ENCODE measurements at regions not wholly inside any gene's neighbourhood (a gene's known extent, or its start where the extent isn't known, plus 50 kb on each side); places are given as distances from the start of the nearest gene placed in this dataset.

GRCh38 chr9:29203244-29203930 lies 1630.1 kb upstream of the C9orf72 start:
- no peaks in the 10 kb centered on the region for H3K4me1 ChIP-seq
- no peaks in the 10 kb centered on the region for H3K27me3 ChIP-seq (ENCODE audit: low read depth)
- H3K36me3 ChIP-seq (replicated peaks) = no peaks in the 10 kb centered on the region
- H3K9me3 ChIP-seq = no peaks in the 10 kb centered on the region
- H3K4me3 ChIP-seq = no peak overlapping the region
- no peak for DNase-seq (ENCODE audit: low spot score in 2 of 2)
- in situ Hi-C loops (cut with MboI; ENCODE audit: low sequenced_read_pairs) = no loop called here

GRCh38 chr9:29208670-29209069 lies 1635.4 kb upstream of the C9orf72 start:
- DNase-seq (ENCODE audit: low spot score in 2 of 2) = no peak
- Histone ChIP-seq H3K4me3 (no peak overlapping the region), H3K27me3 (ENCODE audit: low read depth) (peaks cover 28% of the 10 kb centered on the region), H3K9me3 (no peaks in the 10 kb centered on the region), H3K4me1 (no peaks in the 10 kb centered on the region; the same call in none of the 2 replicates), H3K36me3 (replicated peaks) (no peaks in the 10 kb centered on the region)
- in situ Hi-C loops (cut with MboI; ENCODE audit: low sequenced_read_pairs) = no loop called here

- peaks cover 39% of the 10 kb centered on the region for H3K27me3 ChIP-seq (ENCODE audit: low read depth)
- H3K4me3 ChIP-seq = no peak overlapping the region
- H3K4me1 ChIP-seq = no peaks in the 10 kb centered on the region; the same call in none of the 2 replicates
- H3K9me3 ChIP-seq = no peaks in the 10 kb centered on the region
- no peaks in the 10 kb centered on the region for H3K36me3 ChIP-seq (replicated peaks)
- in situ Hi-C loops (cut with MboI; ENCODE audit: low sequenced_read_pairs) = no loop called here
- no peak for DNase-seq (ENCODE audit: low spot score in 2 of 2)
Observed at GRCh38 chr9:29209748-29210291, 1636.5 kb upstream of the C9orf72 start.

- no peak overlapping the region for H3K4me3 ChIP-seq
- DNase-seq (ENCODE audit: low spot score in 2 of 2) = no peak
- H3K36me3 ChIP-seq (replicated peaks) = no peaks in the 10 kb centered on the region
- no peaks in the 10 kb centered on the region; the same call in none of the 2 replicates for H3K4me1 ChIP-seq
- H3K9me3 ChIP-seq = no peaks in the 10 kb centered on the region
- in situ Hi-C loops (cut with MboI; ENCODE audit: low sequenced_read_pairs) = no loop called here
- peaks cover 49% of the 10 kb centered on the region for H3K27me3 ChIP-seq (ENCODE audit: low read depth)
Observed at GRCh38 chr9:29211003-29211579, 1637.8 kb upstream of the C9orf72 start.

- peak; percentile 18 to 69 for DNase-seq (ENCODE audit: low spot score in 2 of 2)
- no peaks in the 10 kb centered on the region for H3K9me3 ChIP-seq
- in situ Hi-C loops (cut with MboI; ENCODE audit: low sequenced_read_pairs) = no loop called here
- no peaks in the 10 kb centered on the region; the same call in none of the 2 replicates for H3K4me1 ChIP-seq
- no peaks in the 10 kb centered on the region for H3K36me3 ChIP-seq (replicated peaks)
- H3K4me3 ChIP-seq = peak overlapping the region; percentile 8; the same call in 1 of the 2 replicates
- H3K27me3 ChIP-seq (ENCODE audit: low read depth) = peaks cover 54% of the 10 kb centered on the region
Observed at GRCh38 chr9:29211580-29212396, 1638.5 kb upstream of the C9orf72 start.

GRCh38 chr9:29212397-29213387 lies 1639.4 kb upstream of the C9orf72 start:
- H3K9me3 ChIP-seq = no peaks in the 10 kb centered on the region
- H3K27me3 ChIP-seq (ENCODE audit: low read depth) = peaks cover 54% of the 10 kb centered on the region
- in situ Hi-C loops (cut with MboI; ENCODE audit: low sequenced_read_pairs) = no loop called here
- no peaks in the 10 kb centered on the region for H3K36me3 ChIP-seq (replicated peaks)
- no peaks in the 10 kb centered on the region; the same call in none of the 2 replicates for H3K4me1 ChIP-seq
- peak overlapping the region; percentile 21; the same call in 1 of the 2 replicates for H3K4me3 ChIP-seq
- DNase-seq (ENCODE audit: low spot score in 2 of 2) = peak in 1 of 2 experiments; percentile 32

- no peaks in the 10 kb centered on the region; the same call in none of the 2 replicates for H3K4me1 ChIP-seq
- peak within 1 kb of the TSS; percentile 21 for H3K4me3 ChIP-seq
- H3K9me3 ChIP-seq = no peaks in the 10 kb centered on the region
- DNase-seq (ENCODE audit: low spot score in 2 of 2) = peak in 1 of 2 experiments; percentile 27
- in situ Hi-C loops (cut with MboI; ENCODE audit: low sequenced_read_pairs) = no loop called here
- peaks cover 54% of the 10 kb centered on the region for H3K27me3 ChIP-seq (ENCODE audit: low read depth)
- no peaks in the 10 kb centered on the region for H3K36me3 ChIP-seq (replicated peaks)
Observed at GRCh38 chr9:29213417-29214153, 1640.3 kb upstream of the C9orf72 start, which contains the start of gene LINGO2. TSS of gene LINGO2 (minus strand) at chr9:29213601.

GRCh38 chr9:29214154-29214689 lies 1640.9 kb upstream of the C9orf72 start:
- DNase-seq (ENCODE audit: low spot score in 2 of 2) = peak; percentile 12 to 51
- in situ Hi-C loops (cut with MboI; ENCODE audit: low sequenced_read_pairs) = no loop called here
- Histone ChIP-seq H3K27me3 (ENCODE audit: low read depth) (peaks cover 54% of the 10 kb centered on the region), H3K9me3 (no peaks in the 10 kb centered on the region), H3K36me3 (replicated peaks) (no peaks in the 10 kb centered on the region), H3K4me1 (no peaks in the 10 kb centered on the region; the same call in none of the 2 replicates), H3K4me3 (peak overlapping the region; percentile 20)

GRCh38 chr9:29214690-29215253 lies 1641.5 kb upstream of the C9orf72 start:
- H3K36me3 ChIP-seq (replicated peaks) = no peaks in the 10 kb centered on the region
- no peaks in the 10 kb centered on the region; the same call in none of the 2 replicates for H3K4me1 ChIP-seq
- in situ Hi-C loops (cut with MboI; ENCODE audit: low sequenced_read_pairs) = no loop called here
- H3K4me3 ChIP-seq = peak overlapping the region; percentile 20
- no peak for DNase-seq (ENCODE audit: low spot score in 2 of 2)
- H3K9me3 ChIP-seq = no peaks in the 10 kb centered on the region
- H3K27me3 ChIP-seq (ENCODE audit: low read depth) = peaks cover 54% of the 10 kb centered on the region

- no peak for DNase-seq (ENCODE audit: low spot score in 2 of 2)
- in situ Hi-C loops (cut with MboI; ENCODE audit: low sequenced_read_pairs) = no loop called here
- no peaks in the 10 kb centered on the region for H3K36me3 ChIP-seq (replicated peaks)
- no peaks in the 10 kb centered on the region; the same call in 1 of the 2 replicates for H3K4me1 ChIP-seq
- peaks cover 33% of the 10 kb centered on the region for H3K27me3 ChIP-seq (ENCODE audit: low read depth)
- H3K9me3 ChIP-seq = no peaks in the 10 kb centered on the region
- H3K4me3 ChIP-seq = no peak overlapping the region
Observed at GRCh38 chr9:29217966-29218365, 1644.7 kb upstream of the C9orf72 start.

GRCh38 chr9:29220596-29221251 lies 1647.4 kb upstream of the C9orf72 start:
- Histone ChIP-seq H3K9me3 (no peaks in the 10 kb centered on the region), H3K4me1 (no peaks in the 10 kb centered on the region), H3K4me3 (no peak overlapping the region), H3K36me3 (replicated peaks) (no peaks in the 10 kb centered on the region), H3K27me3 (ENCODE audit: low read depth) (peaks cover 6% of the 10 kb centered on the region)
- no peak for DNase-seq (ENCODE audit: low spot score in 2 of 2)
- in situ Hi-C loops (cut with MboI; ENCODE audit: low sequenced_read_pairs) = no loop called here

Data from HAP-1 (cell line).